ENCODE measurements at regions not wholly inside any gene's neighbourhood (a gene's known extent, or its start where the extent isn't known, plus 50 kb on each side); places are given as distances from the start of the nearest gene placed in this dataset.
"Not testable (repeated sequence)": the region's sequence is repeated elsewhere in the genome, so short reads cannot be mapped to it uniquely, and the experiment has no call there.

GRCh38 chr22:10773341-10773740, 4754.7 kb upstream of the OR11H1 start:
- not testable (repeated sequence) for TF ChIP-seq ZNF565 (CRISPR knock-in tag; conservative IDR thresholded peaks at IDR 0.05; ENCODE audit: low read depth); PATZ1 (CRISPR knock-in tag; IDR thresholded peaks at IDR 0.05; ENCODE audit: borderline replicate concordance); ARNTL (CRISPR knock-in tag; IDR thresholded peaks at IDR 0.05; ENCODE audit: borderline replicate concordance, low read depth); CREB5 (CRISPR knock-in tag; IDR thresholded peaks at IDR 0.05; ENCODE audit: low read depth); ZNF8 (CRISPR knock-in tag; IDR thresholded peaks at IDR 0.05)
